ENCODE measurements at regions not wholly inside any gene's neighbourhood (a gene's known extent, or its start where the extent isn't known, plus 50 kb on each side); places are given as distances from the start of the nearest gene placed in this dataset.

DNA sequence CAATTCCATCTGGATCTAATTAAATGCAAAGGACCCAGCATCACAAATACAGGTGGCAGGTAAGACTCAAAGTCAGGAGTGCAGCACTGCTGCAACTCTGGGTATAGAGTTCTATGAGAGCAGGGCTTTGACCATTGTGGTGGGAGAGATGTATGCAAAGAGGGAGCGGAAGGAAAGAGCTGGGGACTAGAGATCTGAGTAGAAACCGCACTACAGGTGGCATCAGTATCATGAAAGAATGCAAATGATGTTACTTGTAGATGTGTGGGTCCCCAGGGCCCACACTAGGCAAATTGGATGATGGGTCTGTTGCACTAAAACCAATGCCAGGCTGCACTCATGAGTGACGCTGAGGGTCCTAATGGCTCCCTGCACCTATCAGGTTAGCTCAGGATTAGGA lies 287.1 kb upstream of the ASIC2 start:
- TF ChIP-seq EZH2phosphoT487 (IDR thresholded peaks at IDR 0.05; ENCODE audit: low read length) (no peak), EZH2 (optimal IDR thresholded peaks at IDR 0.05; ENCODE audit: low read depth, low read length) (no peak)
- TF ChIP-seq, protein P1, sequence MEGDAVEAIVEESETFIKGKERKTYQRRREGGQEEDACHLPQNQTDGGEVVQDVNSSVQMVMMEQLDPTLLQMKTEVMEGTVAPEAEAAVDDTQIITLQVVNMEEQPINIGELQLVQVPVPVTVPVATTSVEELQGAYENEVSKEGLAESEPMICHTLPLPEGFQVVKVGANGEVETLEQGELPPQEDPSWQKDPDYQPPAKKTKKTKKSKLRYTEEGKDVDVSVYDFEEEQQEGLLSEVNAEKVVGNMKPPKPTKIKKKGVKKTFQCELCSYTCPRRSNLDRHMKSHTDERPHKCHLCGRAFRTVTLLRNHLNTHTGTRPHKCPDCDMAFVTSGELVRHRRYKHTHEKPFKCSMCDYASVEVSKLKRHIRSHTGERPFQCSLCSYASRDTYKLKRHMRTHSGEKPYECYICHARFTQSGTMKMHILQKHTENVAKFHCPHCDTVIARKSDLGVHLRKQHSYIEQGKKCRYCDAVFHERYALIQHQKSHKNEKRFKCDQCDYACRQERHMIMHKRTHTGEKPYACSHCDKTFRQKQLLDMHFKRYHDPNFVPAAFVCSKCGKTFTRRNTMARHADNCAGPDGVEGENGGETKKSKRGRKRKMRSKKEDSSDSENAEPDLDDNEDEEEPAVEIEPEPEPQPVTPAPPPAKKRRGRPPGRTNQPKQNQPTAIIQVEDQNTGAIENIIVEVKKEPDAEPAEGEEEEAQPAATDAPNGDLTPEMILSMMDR (IDR thresholded peaks at IDR 0.05; ENCODE audit: low read length): no peak

All from MM.1S (cell line).